ENCODE measurements at regions not wholly inside any gene's neighbourhood (a gene's known extent, or its start where the extent isn't known, plus 50 kb on each side); places are given as distances from the start of the nearest gene placed in this dataset.
"Not testable (repeated sequence)": the region's sequence is repeated elsewhere in the genome, so short reads cannot be mapped to it uniquely, and the experiment has no call there.

DNA sequence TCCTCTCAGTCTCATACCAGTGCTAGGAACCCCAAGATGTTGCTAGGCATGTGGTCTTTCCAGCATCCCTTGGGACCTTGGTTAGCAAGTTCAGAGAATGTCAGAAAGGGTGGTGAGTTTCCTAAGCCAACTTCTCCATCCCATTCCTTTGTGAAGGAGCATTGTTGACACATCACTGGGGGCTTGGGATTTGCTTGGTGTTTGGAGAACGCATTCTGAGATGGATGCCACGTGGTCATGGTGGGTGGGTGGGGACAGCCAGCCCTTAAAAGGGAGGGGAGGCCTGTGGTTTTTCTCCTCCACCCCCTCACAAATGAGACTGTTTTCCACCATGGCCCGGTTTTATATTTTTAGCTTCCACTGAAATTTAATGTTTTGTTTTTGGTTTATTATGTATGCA lies 83.3 kb upstream of the ZNF536 start:
- Histone ChIP-seq H3K4me1 (no peaks in the 10 kb centered on the region), H3K4me3 (no peak overlapping the region), H3K9me3 (no peaks in the 10 kb centered on the region), H3K27me3 (no peaks in the 10 kb centered on the region), H3K27ac (no peak overlapping the region), H3K36me3 (no peaks in the 10 kb centered on the region)
- no peak for DNase-seq
- ATAC-seq (ENCODE audit: low FRiP score in 2 of 2): no peak
- TF ChIP-seq POLR2A (IDR thresholded peaks at IDR 0.05): no peak
- TF ChIP-seq CTCF (IDR thresholded peaks at IDR 0.05): no peak
- TF ChIP-seq EP300 (IDR thresholded peaks at IDR 0.05): no peak
- TF ChIP-seq POLR2AphosphoS5 (IDR thresholded peaks at IDR 0.05): no peak
- 54 to 57% methylated on average over 3 of the region's 3 CpGs for WGBS, 2 donors

GRCh38 chr19:30289336-30289735 lies 82.8 kb upstream of the ZNF536 start:
- Histone ChIP-seq H3K27ac (no peak overlapping the region), H3K27me3 (no peaks in the 10 kb centered on the region), H3K4me3 (no peak overlapping the region), H3K4me1 (no peaks in the 10 kb centered on the region), H3K9me3 (no peaks in the 10 kb centered on the region), H3K36me3 (no peaks in the 10 kb centered on the region)
- no peak for DNase-seq
- no peak for ATAC-seq (ENCODE audit: low FRiP score in 2 of 2)
- TF ChIP-seq POLR2A (IDR thresholded peaks at IDR 0.05) (no peak), CTCF (IDR thresholded peaks at IDR 0.05) (no peak), POLR2AphosphoS5 (IDR thresholded peaks at IDR 0.05) (no peak)
- WGBS, 2 donors: 93 to 97% methylated on average over 9 of the region's 9 CpGs

GRCh38 chr19:30290805-30291204 lies 81.4 kb upstream of the ZNF536 start:
- not testable (repeated sequence) for H3K27ac ChIP-seq; ATAC-seq (ENCODE audit: low FRiP score in 2 of 2); H3K4me1 ChIP-seq; H3K36me3 ChIP-seq; H3K27me3 ChIP-seq; H3K9me3 ChIP-seq; DNase-seq; H3K4me3 ChIP-seq

DNA sequence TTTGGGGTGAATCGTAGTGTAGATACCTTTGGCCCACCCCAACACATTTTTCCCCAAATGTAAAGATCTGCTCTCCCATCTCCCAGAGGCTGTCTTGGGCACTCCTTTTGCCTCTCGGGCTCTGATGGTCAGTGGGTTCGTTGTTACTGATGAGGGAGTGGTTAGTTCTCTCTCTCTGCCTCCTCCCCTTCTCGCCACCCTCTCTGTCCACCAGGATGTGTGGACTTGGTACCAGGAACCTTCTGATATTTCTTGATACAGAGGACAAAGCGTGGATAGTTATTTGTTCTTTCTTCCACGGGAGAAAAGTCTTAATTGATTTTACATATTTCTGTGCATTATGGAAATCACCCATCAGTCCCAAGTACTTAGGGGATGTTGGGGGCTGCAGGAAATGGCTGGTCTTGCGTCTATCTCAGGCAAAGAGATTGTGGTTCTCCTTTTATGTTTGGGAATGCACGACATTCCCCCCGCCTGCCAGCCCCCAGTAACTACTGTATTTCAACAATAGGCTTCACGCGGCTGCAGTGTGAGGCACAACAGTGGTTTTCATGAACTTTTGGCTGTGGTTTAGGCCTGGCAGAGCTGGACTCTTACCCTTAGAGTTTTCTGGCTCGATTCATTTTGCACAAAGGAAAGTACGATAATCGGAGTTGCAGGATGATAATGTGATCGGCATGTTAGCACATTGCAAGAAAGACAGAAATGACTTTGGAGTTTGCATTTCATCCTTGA lies 79.0 kb upstream of the ZNF536 start:
- 73 to 78% methylated on average over 15 of the region's 15 CpGs for WGBS, 2 donors
- H3K36me3 ChIP-seq: no peaks in the 10 kb centered on the region

DNA sequence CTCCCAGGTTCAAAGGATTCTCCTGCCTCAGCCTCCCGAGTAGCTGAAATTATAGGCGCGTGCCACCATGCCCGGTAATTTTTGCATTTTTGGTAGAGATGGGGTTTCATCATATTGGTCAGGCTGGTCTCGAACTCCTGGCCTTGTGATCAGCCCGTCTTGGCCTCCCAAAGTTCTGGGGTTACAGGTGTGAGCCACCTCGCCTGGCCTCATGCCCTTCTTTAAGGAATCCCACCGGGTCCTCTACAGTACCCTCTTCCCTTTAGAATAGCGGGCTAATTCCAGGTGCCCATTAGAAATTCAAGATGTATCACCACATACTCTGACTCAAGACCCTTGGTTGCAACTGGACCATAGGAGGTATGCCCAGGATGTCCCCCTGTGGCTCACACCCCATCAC lies 74.2 kb upstream of the ZNF536 start:
- TF ChIP-seq EP300 (IDR thresholded peaks at IDR 0.05) (no peak), POLR2A (IDR thresholded peaks at IDR 0.05) (no peak), POLR2AphosphoS5 (IDR thresholded peaks at IDR 0.05) (no peak), CTCF (IDR thresholded peaks at IDR 0.05) (no peak)
- WGBS, 2 donors: 86 to 94% methylated on average over 9 of the region's 9 CpGs
- no peaks in the 10 kb centered on the region for H3K36me3 ChIP-seq
- DNase-seq (no peak), ATAC-seq (ENCODE audit: low FRiP score in 2 of 2) (no peak)
- no peaks in the 10 kb centered on the region for H3K4me1 ChIP-seq
- no peaks in the 10 kb centered on the region for H3K27me3 ChIP-seq
- no peaks in the 10 kb centered on the region for H3K9me3 ChIP-seq
- no peak overlapping the region for H3K27ac ChIP-seq
- H3K4me3 ChIP-seq: no peak overlapping the region

More for the DNA sequence above, 79.0 kb upstream of the ZNF536 start:
- H3K27ac ChIP-seq: no peak overlapping the region
- DNase-seq: no peak
- no peaks in the 10 kb centered on the region for H3K4me1 ChIP-seq
- no peaks in the 10 kb centered on the region for H3K27me3 ChIP-seq
- TF ChIP-seq POLR2A (IDR thresholded peaks at IDR 0.05) (no peak), POLR2AphosphoS5 (IDR thresholded peaks at IDR 0.05) (no peak), CTCF (IDR thresholded peaks at IDR 0.05) (no peak), EP300 (IDR thresholded peaks at IDR 0.05) (no peak)
- no peak overlapping the region for H3K4me3 ChIP-seq
- no peaks in the 10 kb centered on the region for H3K9me3 ChIP-seq
- no peak for ATAC-seq (ENCODE audit: low FRiP score in 2 of 2)

All from upper lobe of left lung (tissue), 6 donors.